22Rv1 (cell line): ENCODE measurements at regions not wholly inside any gene's neighbourhood (a gene's known extent, or its start where the extent isn't known, plus 50 kb on each side); places are given as distances from the start of the nearest gene placed in this dataset.

ENCODE experiments used
- H3K27ac ChIP-seq: fragments of 450-650 bp; 2 replicates; pipeline ENCODE4 v1.5.1; 2017
- CTCF ChIP-seq: fragments of 450-650 bp; IDR thresholded peaks from 2 replicates; pipeline ENCODE4 v1.5.1; 2017; ENCODE audit warnings: mild to moderate bottlenecking
- ZFX ChIP-seq: fragments of 450-650 bp; IDR thresholded peaks from 2 replicates; pipeline ENCODE4 v1.6.1; 2017; ENCODE audit warnings: antibody characterized with exemption, borderline replicate concordance

- TF ChIP-seq CTCF (no peak), ZFX (no peak)
- no peak overlapping the region for H3K27ac ChIP-seq
Measured at GRCh38 chr13:59384154-59384553, 779.6 kb downstream of the DIAPH3 start.

GRCh38 chr13:59391696-59392095 is 772.0 kb downstream of the DIAPH3 start:
- no peak for TF ChIP-seq ZFX
- peak; percentile 92 for TF ChIP-seq CTCF
- no peak overlapping the region for H3K27ac ChIP-seq

- H3K27ac ChIP-seq, result no peak overlapping the region
- TF ChIP-seq CTCF (no peak), ZFX (no peak)
Measured at GRCh38 chr13:59392328-59392727, 771.4 kb downstream of the DIAPH3 start.

GRCh38 chr13:59394496-59394895 is 769.2 kb downstream of the DIAPH3 start:
- H3K27ac ChIP-seq, result no peak overlapping the region
- TF ChIP-seq ZFX (no peak), CTCF (no peak)

- TF ChIP-seq CTCF (no peak), ZFX (no peak)
- no peak overlapping the region for H3K27ac ChIP-seq
Measured at GRCh38 chr13:59398127-59398526, 765.6 kb downstream of the DIAPH3 start.

GRCh38 chr13:59398661-59399060 is 765.1 kb downstream of the DIAPH3 start:
- H3K27ac ChIP-seq, result no peak overlapping the region
- TF ChIP-seq CTCF (no peak), ZFX (no peak)

GRCh38 chr13:59399513-59399912 is 764.2 kb downstream of the DIAPH3 start:
- TF ChIP-seq ZFX (no peak), CTCF (no peak)
- no peak overlapping the region for H3K27ac ChIP-seq
